Gastroesophageal sphincter (tissue), 3 donors: ENCODE measurements at regions not wholly inside any gene's neighbourhood (a gene's known extent, or its start where the extent isn't known, plus 50 kb on each side); places are given as distances from the start of the nearest gene placed in this dataset.

Experiments
- EP300 ChIP-seq: sonication (generic); formaldehyde crosslinking; IDR thresholded peaks from one replicate; pipeline ENCODE4 v1.6.1; 2017; ENCODE audit warnings: antibody characterized with exemption, mild to moderate bottlenecking
- POLR2AphosphoS5 ChIP-seq: sonication (generic); formaldehyde crosslinking; IDR thresholded peaks from one replicate; pipeline ENCODE4 v1.6.1; 2017; ENCODE audit warnings: antibody characterized with exemption
- TF ChIP-seq, protein P1 (sequence below), 4 experiments: fragments of 200-600 bp in 2 of 4; fragments of 450-650 bp in 2 of 4; sonication (generic) in 1 of 4; IDR thresholded peaks; one replicate each; pipeline ENCODE4 v1.5.1; 2017 to 2019; ENCODE audit warnings: antibody characterized with exemption in 4 of 4, mild to moderate bottlenecking in 2 of 4, moderate library complexity in 2 of 4

- TF ChIP-seq, protein P1, sequence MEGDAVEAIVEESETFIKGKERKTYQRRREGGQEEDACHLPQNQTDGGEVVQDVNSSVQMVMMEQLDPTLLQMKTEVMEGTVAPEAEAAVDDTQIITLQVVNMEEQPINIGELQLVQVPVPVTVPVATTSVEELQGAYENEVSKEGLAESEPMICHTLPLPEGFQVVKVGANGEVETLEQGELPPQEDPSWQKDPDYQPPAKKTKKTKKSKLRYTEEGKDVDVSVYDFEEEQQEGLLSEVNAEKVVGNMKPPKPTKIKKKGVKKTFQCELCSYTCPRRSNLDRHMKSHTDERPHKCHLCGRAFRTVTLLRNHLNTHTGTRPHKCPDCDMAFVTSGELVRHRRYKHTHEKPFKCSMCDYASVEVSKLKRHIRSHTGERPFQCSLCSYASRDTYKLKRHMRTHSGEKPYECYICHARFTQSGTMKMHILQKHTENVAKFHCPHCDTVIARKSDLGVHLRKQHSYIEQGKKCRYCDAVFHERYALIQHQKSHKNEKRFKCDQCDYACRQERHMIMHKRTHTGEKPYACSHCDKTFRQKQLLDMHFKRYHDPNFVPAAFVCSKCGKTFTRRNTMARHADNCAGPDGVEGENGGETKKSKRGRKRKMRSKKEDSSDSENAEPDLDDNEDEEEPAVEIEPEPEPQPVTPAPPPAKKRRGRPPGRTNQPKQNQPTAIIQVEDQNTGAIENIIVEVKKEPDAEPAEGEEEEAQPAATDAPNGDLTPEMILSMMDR (IDR thresholded peaks at IDR 0.05), result no peak
- no peak for TF ChIP-seq POLR2AphosphoS5
- no peak for TF ChIP-seq EP300
These were observed 280.4 kb downstream of the ZSWIM6 start for GRCh38 chr5:61612431-61612830.
